HG03442 (cell line): ENCODE measurements at regions not wholly inside any gene's neighbourhood (a gene's known extent, or its start where the extent isn't known, plus 50 kb on each side); places are given as distances from the start of the nearest gene placed in this dataset.

ENCODE experiments used
- ATAC-seq: cut with Tn5 transposase; IDR thresholded peaks from one replicate; pipeline ENCODE4 v1.9.1; 2021; ENCODE audit warnings: mild to moderate bottlenecking, moderate library complexity; ENCODE audit not compliant: unreplicated experiment

GRCh38 chr2:16566701-16567100, 98.9 kb downstream of the CYRIA start:
- ATAC-seq, result no peak

DNA sequence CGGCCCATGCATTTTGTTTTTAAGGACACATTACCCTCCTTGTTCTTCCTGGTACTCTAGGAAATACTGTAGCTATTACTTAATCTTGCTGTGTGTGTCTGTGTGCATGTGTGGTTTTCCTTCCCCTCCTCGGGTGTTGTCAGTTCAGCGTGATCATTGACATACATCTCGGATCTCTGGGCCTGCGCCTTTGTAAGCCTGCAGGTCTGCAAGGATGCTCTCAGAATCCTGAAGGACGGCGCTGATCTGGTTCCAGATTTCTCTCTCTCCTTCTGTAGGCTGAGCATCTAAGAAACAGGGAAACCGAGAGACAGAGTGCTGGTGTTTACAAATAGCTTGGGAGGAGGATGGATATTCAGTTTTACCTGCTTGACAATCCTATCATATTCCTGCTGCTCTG, 100.2 kb downstream of the CYRIA start:
- ATAC-seq, result no peak

DNA sequence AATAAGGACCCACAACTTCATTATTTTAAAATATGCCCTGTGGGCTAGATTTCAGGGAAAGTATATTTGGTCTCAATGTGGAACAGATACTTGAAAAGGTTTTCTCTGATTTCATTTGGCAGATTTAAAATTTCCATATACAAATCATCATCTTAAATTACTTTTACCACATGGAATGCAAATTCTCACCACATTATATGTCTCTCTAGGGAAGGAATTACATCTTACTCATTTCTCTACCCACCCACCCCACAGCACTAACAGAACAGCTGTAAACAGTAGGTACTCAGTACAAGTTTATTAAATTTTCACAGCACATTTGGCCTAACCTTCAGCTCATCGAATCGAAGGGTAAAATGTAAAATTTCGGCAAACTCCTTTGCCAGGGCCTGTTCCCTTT, 104.0 kb downstream of the CYRIA start:
- no peak for ATAC-seq

- ATAC-seq, result no peak
These were observed 104.4 kb downstream of the CYRIA start for GRCh38 chr2:16561251-16561650.

DNA sequence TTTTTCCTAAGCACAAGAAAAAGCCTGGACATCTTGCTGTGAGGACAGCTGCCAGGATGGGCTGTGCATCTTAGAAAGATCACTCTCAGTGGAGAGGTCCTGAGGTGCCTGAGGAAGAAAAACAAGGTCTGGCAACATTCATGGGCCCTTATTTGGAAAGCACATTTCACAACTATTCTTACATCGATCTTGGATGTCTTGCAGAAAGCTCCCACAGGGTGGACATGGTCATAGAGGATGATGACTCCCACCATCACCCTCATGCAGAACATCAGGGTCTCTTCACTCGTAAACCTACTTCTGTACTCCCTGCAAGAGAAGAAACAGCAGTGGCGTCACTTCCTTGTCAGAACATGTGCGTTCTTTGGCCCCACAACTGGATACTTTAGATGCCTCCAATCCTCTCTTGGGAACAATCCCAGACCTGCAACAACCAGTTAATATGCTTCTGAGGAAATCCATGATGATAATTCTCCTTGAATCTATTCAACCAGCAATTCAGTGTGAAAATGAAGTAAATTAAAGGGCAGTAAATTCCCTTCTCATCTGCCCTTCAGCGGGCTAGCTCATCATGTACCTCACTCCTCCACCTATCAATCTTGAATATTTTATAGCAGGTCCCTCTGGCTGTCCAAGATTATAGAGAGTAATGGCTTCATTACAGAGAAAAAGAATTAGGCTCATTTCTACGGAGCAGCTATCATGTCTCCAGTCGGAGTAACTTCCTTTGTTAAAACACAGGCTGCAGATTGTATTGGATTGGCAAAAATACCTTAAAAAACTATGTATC, 106.2 kb downstream of the CYRIA start:
- no peak for ATAC-seq

DNA sequence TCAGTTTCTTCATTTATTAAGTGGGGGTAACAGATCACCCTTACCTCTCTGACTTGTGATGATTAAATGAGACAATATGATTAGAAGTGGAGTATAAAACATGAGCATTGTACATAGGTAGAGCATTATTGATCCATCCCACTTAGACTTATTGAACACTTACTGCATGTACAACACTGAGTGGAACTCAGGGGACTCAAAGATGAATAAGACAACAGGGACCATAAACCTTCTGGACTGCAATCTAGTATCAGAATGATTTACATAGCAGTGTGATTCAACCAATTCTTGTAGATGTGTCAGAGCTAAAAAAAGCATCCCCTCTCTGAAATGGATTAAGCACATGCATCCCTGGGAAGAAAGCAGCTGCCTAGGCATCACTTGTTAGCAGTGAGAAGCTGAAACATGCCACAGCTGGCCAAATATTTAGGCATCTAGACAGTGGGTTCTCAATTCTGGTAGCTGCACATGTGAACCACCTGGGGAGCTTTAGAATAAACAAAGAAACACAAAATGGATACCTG, 111.5 kb downstream of the CYRIA start:
- ATAC-seq, result no peak

- ATAC-seq, result no peak
These were observed 112.4 kb downstream of the CYRIA start for GRCh38 chr2:16553226-16553625.

GRCh38 chr2:16552202-16552601, 113.4 kb downstream of the CYRIA start:
- ATAC-seq, result no peak

- ATAC-seq, result no peak
These were observed 117.6 kb downstream of the CYRIA start for GRCh38 chr2:16548036-16548435.

GRCh38 chr2:16546128-16546754, 119.4 kb downstream of the CYRIA start:
- ATAC-seq, result no peak

DNA sequence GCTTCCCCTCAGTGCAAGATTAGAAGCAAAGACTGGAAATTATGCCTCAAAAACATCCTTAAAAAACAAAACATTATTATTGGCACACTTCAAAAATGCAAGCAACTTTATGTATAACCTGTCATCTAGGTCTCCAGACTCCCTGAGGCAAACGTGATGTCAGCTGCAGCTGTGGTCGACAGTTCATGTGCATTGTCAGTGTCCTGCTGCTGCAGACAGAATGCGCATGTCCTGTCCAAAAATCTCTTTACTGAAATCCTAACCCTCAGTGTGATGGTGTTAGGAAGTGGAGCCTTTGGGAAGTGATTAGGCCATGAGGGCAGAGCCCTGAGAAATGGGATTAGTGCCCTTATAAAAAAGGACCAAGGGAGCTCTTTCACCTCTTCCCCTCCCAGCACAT, 126.9 kb downstream of the CYRIA start:
- ATAC-seq, result no peak

GRCh38 chr2:16537347-16537746, 128.3 kb downstream of the CYRIA start:
- ATAC-seq, result no peak

DNA sequence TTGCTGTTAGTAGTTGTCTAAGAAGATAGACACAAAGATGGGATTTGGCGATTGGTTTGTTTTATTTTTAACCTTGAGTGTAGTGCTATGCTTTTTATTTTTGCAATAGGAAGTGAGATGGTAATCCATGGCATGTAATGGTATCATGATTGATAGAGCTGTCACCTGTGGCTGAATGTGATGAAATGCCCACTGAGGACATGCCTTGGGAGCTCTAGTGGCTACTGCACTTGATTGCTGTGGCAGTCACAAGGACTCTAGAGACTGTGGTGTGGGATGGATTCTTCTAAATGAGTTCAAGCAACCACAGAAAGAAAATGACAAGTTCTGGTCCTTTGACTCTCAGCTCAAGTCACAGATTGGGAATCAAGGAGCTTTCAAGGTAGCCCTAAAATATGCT, 139.4 kb downstream of the CYRIA start:
- ATAC-seq, result no peak

- no peak for ATAC-seq
These were observed 140.3 kb downstream of the CYRIA start for GRCh38 chr2:16525265-16525887.

DNA sequence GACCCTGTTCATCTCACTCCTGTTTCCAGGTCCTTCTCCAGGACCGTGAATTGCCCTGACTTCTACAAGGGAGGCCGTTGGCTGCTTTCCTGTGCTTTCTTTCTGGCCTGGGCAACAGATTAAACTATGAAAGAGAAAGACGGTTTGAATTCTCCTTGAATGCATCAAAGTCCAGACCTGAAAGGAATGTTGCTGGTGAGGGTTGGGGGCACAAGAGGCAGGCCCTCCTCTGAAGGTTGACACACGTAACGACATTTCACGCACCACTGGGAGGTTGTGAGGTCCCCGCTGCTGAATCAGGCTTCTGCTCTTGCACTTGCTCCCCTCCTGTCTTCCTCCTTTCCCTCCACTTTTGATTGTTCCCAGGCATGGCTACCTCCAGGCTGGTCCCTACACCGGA, 141.9 kb downstream of the CYRIA start:
- no peak for ATAC-seq

DNA sequence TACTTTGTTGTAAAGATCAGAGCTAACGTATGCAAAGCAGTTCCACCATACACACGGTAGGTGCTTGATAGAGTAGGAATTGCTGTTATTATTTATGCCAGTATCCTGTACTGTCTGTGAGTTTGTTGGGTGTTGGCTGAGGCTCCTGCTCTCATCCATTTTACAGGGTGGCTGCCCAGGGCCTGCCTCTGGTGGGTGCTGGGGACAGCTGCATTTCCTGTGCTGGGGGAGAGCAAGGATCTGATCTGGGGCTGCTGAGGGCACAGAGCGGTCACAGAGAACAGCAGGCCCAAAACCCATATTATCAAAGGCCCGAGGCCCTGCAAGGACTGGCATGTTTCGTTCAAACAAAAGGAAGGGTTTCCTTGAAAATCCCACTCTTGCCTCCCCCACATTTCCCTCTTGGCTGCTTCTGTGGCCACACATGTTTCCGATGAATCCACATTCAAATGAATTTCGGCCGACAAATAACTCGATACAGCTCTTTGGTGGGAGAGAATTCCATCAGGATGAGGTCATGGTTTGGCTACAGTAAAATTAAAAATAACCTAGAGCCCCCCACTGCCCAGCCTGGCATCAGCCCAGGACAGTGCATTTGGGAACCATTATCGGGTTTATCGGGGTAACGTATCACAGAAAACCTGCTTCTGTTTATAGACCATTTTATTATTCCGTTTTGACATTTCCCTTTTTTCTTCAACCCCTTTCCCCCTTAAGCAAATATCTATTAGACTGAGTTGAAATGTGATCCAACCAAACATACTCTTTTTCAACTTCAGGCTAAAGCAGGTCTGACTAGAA, 143.4 kb downstream of the CYRIA start:
- ATAC-seq, result no peak

GRCh38 chr2:16520891-16521290, 144.7 kb downstream of the CYRIA start:
- no peak for ATAC-seq

DNA sequence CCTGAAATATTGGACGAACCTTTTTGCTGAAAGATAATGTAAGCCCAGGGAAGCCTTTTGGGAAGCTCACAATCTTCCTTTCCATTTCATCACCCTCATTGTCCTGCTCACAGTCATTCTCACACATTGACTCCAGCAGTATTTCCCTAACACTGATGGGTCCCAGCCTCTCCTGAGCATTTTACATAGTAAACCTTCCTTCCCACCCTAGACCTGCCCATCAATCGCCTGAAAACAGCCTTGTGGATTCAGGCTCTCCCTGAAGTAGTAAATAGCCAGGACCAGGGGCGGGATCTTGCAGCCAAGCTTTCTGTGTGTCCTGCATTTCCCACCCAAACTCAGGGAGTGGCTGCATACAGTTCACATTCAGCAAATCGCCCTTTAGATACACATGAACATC, 149.9 kb downstream of the CYRIA start:
- ATAC-seq, result no peak

DNA sequence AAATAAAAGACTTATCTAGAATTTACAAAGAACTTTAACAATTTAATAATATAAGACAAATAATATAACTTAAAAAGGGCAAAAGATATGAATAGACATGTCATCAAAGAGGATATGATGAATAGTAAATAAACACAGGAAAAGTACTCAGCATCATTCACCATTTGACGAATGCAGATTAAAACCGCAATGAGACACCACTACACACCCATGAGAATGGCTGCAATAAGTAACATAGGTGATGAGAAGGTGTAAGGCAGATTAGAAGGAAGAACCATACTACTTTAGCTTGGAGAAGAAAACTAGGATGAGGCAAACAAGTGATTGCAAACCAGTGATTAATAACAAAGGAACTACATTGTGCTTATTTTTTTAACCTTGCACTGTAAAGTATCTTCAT, 152.0 kb downstream of the CYRIA start:
- no peak for ATAC-seq

DNA sequence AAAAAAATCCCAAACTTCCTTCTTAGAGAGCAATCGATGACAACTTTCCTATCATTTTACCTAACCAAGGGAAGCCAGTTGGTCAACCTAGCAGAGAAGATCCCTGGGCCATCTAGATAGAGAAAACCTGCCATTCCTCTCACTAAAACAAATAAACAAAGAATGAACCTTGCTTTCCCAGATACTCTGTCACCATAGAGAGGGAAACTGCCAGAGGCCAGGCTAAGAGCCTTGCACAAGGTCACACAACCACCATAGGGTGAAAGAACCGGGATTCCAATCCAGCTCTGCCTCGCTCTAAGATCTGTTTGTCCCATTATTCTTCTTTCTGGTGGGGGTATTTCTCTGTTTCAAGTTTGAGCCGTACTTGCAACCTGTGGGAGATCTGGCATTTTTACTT, 154.6 kb downstream of the CYRIA start:
- ATAC-seq, result no peak

GRCh38 chr2:16509042-16509441, 156.6 kb downstream of the CYRIA start:
- no peak for ATAC-seq
